Prostate gland (tissue), 2 donors: ENCODE measurements at regions not wholly inside any gene's neighbourhood (a gene's known extent, or its start where the extent isn't known, plus 50 kb on each side); places are given as distances from the start of the nearest gene placed in this dataset.

Source experiments
- CTCF ChIP-seq, 4 experiments: fragments of 200-600 bp in 2 of 4; fragments of 450-650 bp in 2 of 4; sonication (generic) in 2 of 4; IDR thresholded peaks; 1 replicate in 3 of 4; 2 replicates in 1 of 4; pipeline ENCODE4 v1.5.1; 2016 to 2019; ENCODE audit warnings: antibody characterized with exemption in 4 of 4, mild to moderate bottlenecking in 2 of 4, moderate library complexity in 2 of 4
- POLR2AphosphoS5 ChIP-seq: sonication (generic); formaldehyde crosslinking; IDR thresholded peaks from one replicate; pipeline ENCODE4 v1.6.1; 2017; ENCODE audit warnings: antibody characterized with exemption

GRCh38 chr18:6595666-6596065, 133.8 kb upstream of the ARHGAP28 start:
- no peak for TF ChIP-seq CTCF (IDR thresholded peaks at IDR 0.05)
- TF ChIP-seq POLR2AphosphoS5, result no peak
